ENCODE measurements at regions not wholly inside any gene's neighbourhood (a gene's known extent, or its start where the extent isn't known, plus 50 kb on each side); places are given as distances from the start of the nearest gene placed in this dataset.
"Not testable (repeated sequence)": the region's sequence is repeated elsewhere in the genome, so short reads cannot be mapped to it uniquely, and the experiment has no call there.

GRCh38 chr4:49513546-49514115 is 527.6 kb downstream of the CWH43 start:
- POLR2A ChIA-PET; BruUV-seq (replicated peaks); CTCF ChIA-PET: not testable (repeated sequence)

GRCh38 chr4:49514171-49514699 is 528.2 kb downstream of the CWH43 start:
- in situ Hi-C loops (cut with MboI); SMC1A ChIA-PET (ENCODE audit: uncharacterized antibody, unreplicated experiment); DNase-seq (ENCODE audit: low read depth, low spot score): not testable (repeated sequence)

More at GRCh38 chr4:49513546-49514115, 527.6 kb downstream of the CWH43 start:
- SMC1A ChIA-PET (ENCODE audit: uncharacterized antibody, unreplicated experiment); H3K9me3 ChIP-seq (replicated peaks; ENCODE audit: control insufficient read depth, insufficient read depth, low read length); H3K9ac ChIP-seq (ENCODE audit: control insufficient read depth, insufficient read depth, low read length); H4K20me1 ChIP-seq (ENCODE audit: control insufficient read depth, insufficient read depth); H3K27me3 ChIP-seq (replicated peaks in 1 of 2; ENCODE audit: control insufficient read depth in 2 of 2, insufficient read depth in 2 of 2, low read length in 1 of 2); RAD21 ChIA-PET (ENCODE audit: unreplicated experiment); H3K36me3 ChIP-seq (ENCODE audit: control insufficient read depth in 2 of 2, insufficient read depth in 2 of 2, low read length in 1 of 2); H3K79me2 ChIP-seq (ENCODE audit: control insufficient read depth, insufficient read depth, low read length); H3K4me2 ChIP-seq (ENCODE audit: control insufficient read depth, insufficient read depth); FAIRE-seq; intact Hi-C loops (cut with micrococcal nuclease; ENCODE audit: unreplicated experiment); DNase-seq (ENCODE audit: low read depth, low spot score); H3K4me1 ChIP-seq (ENCODE audit: control insufficient read depth, insufficient read depth, low read length); in situ Hi-C loops (cut with MboI); H3K4me3 ChIP-seq; H2AFZ ChIP-seq (ENCODE audit: control insufficient read depth, low read depth, low read length); ATAC-seq; H3K27ac ChIP-seq (ENCODE audit: control insufficient read depth, insufficient read depth): not testable (repeated sequence)
- 34% methylated on average over 10 of the region's 11 CpGs for WGBS (ENCODE audit: insufficient coverage, insufficient replicate concordance, low lambda C conversion rate, missing lambda C conversion rate)

GRCh38 chr4:49514841-49515240 is 528.8 kb downstream of the CWH43 start:
- BruUV-seq (replicated peaks); intact Hi-C loops (cut with micrococcal nuclease; ENCODE audit: unreplicated experiment); ATAC-seq; in situ Hi-C loops (cut with MboI); DNase-seq (ENCODE audit: low read depth, low spot score); CTCF ChIA-PET; H3K36me3 ChIP-seq (ENCODE audit: control insufficient read depth in 2 of 2, insufficient read depth in 2 of 2, low read length in 1 of 2); RAD21 ChIA-PET (ENCODE audit: unreplicated experiment); H4K20me1 ChIP-seq (ENCODE audit: control insufficient read depth, insufficient read depth); H3K9me3 ChIP-seq (replicated peaks; ENCODE audit: control insufficient read depth, insufficient read depth, low read length); H3K9ac ChIP-seq (ENCODE audit: control insufficient read depth, insufficient read depth, low read length); SMC1A ChIA-PET (ENCODE audit: uncharacterized antibody, unreplicated experiment); H3K27me3 ChIP-seq (replicated peaks in 1 of 2; ENCODE audit: control insufficient read depth in 2 of 2, insufficient read depth in 2 of 2, low read length in 1 of 2); POLR2A ChIA-PET; H3K4me3 ChIP-seq; H3K79me2 ChIP-seq (ENCODE audit: control insufficient read depth, insufficient read depth, low read length); H3K4me1 ChIP-seq (ENCODE audit: control insufficient read depth, insufficient read depth, low read length); H3K27ac ChIP-seq (ENCODE audit: control insufficient read depth, insufficient read depth); H3K4me2 ChIP-seq (ENCODE audit: control insufficient read depth, insufficient read depth); FAIRE-seq; H2AFZ ChIP-seq (ENCODE audit: control insufficient read depth, low read depth, low read length): not testable (repeated sequence)
- WGBS (ENCODE audit: insufficient coverage, insufficient replicate concordance, low lambda C conversion rate, missing lambda C conversion rate): 54% methylated on average over 6 of the region's 6 CpGs

More at GRCh38 chr4:49514171-49514699, 528.2 kb downstream of the CWH43 start:
- POLR2A ChIA-PET; BruUV-seq (replicated peaks); H3K4me2 ChIP-seq (ENCODE audit: control insufficient read depth, insufficient read depth); H3K9me3 ChIP-seq (replicated peaks; ENCODE audit: control insufficient read depth, insufficient read depth, low read length); intact Hi-C loops (cut with micrococcal nuclease; ENCODE audit: unreplicated experiment); H2AFZ ChIP-seq (ENCODE audit: control insufficient read depth, low read depth, low read length); ATAC-seq; H3K27me3 ChIP-seq (replicated peaks in 1 of 2; ENCODE audit: control insufficient read depth in 2 of 2, insufficient read depth in 2 of 2, low read length in 1 of 2); RAD21 ChIA-PET (ENCODE audit: unreplicated experiment); H3K36me3 ChIP-seq (ENCODE audit: control insufficient read depth in 2 of 2, insufficient read depth in 2 of 2, low read length in 1 of 2); H3K4me3 ChIP-seq; H3K9ac ChIP-seq (ENCODE audit: control insufficient read depth, insufficient read depth, low read length); CTCF ChIA-PET; H3K4me1 ChIP-seq (ENCODE audit: control insufficient read depth, insufficient read depth, low read length); H3K27ac ChIP-seq (ENCODE audit: control insufficient read depth, insufficient read depth); FAIRE-seq; H3K79me2 ChIP-seq (ENCODE audit: control insufficient read depth, insufficient read depth, low read length); H4K20me1 ChIP-seq (ENCODE audit: control insufficient read depth, insufficient read depth): not testable (repeated sequence)
- WGBS (ENCODE audit: insufficient coverage, insufficient replicate concordance, low lambda C conversion rate, missing lambda C conversion rate): 45% methylated on average over 17 of the region's 18 CpGs

- in situ Hi-C loops (cut with MboI); CTCF ChIA-PET; SMC1A ChIA-PET (ENCODE audit: uncharacterized antibody, unreplicated experiment); H3K4me1 ChIP-seq (ENCODE audit: control insufficient read depth, insufficient read depth, low read length); ATAC-seq; H3K36me3 ChIP-seq (ENCODE audit: control insufficient read depth in 2 of 2, insufficient read depth in 2 of 2, low read length in 1 of 2); POLR2A ChIA-PET; H3K9ac ChIP-seq (ENCODE audit: control insufficient read depth, insufficient read depth, low read length); H4K20me1 ChIP-seq (ENCODE audit: control insufficient read depth, insufficient read depth); H3K4me3 ChIP-seq; H3K9me3 ChIP-seq (replicated peaks; ENCODE audit: control insufficient read depth, insufficient read depth, low read length); H3K27me3 ChIP-seq (replicated peaks in 1 of 2; ENCODE audit: control insufficient read depth in 2 of 2, insufficient read depth in 2 of 2, low read length in 1 of 2); H3K79me2 ChIP-seq (ENCODE audit: control insufficient read depth, insufficient read depth, low read length); H3K4me2 ChIP-seq (ENCODE audit: control insufficient read depth, insufficient read depth); intact Hi-C loops (cut with micrococcal nuclease; ENCODE audit: unreplicated experiment); RAD21 ChIA-PET (ENCODE audit: unreplicated experiment); H2AFZ ChIP-seq (ENCODE audit: control insufficient read depth, low read depth, low read length); FAIRE-seq; H3K27ac ChIP-seq (ENCODE audit: control insufficient read depth, insufficient read depth); DNase-seq (ENCODE audit: low read depth, low spot score); BruUV-seq (replicated peaks): not testable (repeated sequence)
- WGBS (ENCODE audit: insufficient coverage, insufficient replicate concordance, low lambda C conversion rate, missing lambda C conversion rate): 34% methylated on average over 10 of the region's 10 CpGs
Observed at GRCh38 chr4:49515241-49515640, 529.2 kb downstream of the CWH43 start.
